ENCODE measurements at regions not wholly inside any gene's neighbourhood (a gene's known extent, or its start where the extent isn't known, plus 50 kb on each side); places are given as distances from the start of the nearest gene placed in this dataset.

GRCh38 chr5:61869333-61869732 lies 436.7 kb upstream of the KIF2A start:
- H3K9ac ChIP-seq (ENCODE audit: low read depth, low read length): no peak overlapping the region
- no peaks in the 10 kb centered on the region for H3K4me1 ChIP-seq (ENCODE audit: insufficient read depth, low read length)
- H3K4me3 ChIP-seq (ENCODE audit: low read length): no peak overlapping the region
- H3K36me3 ChIP-seq (ENCODE audit: insufficient read depth, low read depth, low read length): no peaks in the 10 kb centered on the region
- peaks cover 11% of the 10 kb centered on the region for H3K9me3 ChIP-seq (ENCODE audit: insufficient read depth, low read depth, low read length)
- no peaks in the 10 kb centered on the region for H3K27me3 ChIP-seq (ENCODE audit: insufficient read depth, low read length)
- H3K27ac ChIP-seq (ENCODE audit: low read length): no peak overlapping the region

DNA sequence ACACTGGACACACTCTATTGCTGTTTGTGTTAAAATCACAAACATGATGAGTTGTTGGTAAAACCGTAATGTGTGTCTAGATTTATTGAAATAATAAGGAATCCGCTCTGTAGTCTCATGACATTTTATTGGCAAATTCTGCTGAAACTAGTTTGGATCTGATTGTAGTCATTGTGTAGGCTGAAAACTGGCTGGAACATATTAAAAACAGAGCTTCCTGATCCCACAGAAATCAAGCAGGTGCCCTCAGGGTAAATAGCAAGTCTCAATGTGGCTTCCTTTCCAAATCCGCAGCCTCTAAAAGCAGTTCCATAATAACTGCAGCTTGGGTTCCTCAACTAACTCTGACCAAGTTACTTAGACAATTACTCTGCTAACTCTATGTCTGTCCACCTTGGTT lies 427.5 kb upstream of the KIF2A start:
- Histone ChIP-seq H3K9ac (ENCODE audit: low read depth, low read length) (no peak overlapping the region), H3K36me3 (ENCODE audit: insufficient read depth, low read depth, low read length) (no peaks in the 10 kb centered on the region), H3K9me3 (ENCODE audit: insufficient read depth, low read depth, low read length) (peaks cover 1% of the 10 kb centered on the region; the same call in 1 of the 2 replicates), H3K27ac (ENCODE audit: low read length) (no peak overlapping the region), H3K4me3 (ENCODE audit: low read length) (no peak overlapping the region), H3K27me3 (ENCODE audit: insufficient read depth, low read length) (no peaks in the 10 kb centered on the region), H3K4me1 (ENCODE audit: insufficient read depth, low read length) (no peaks in the 10 kb centered on the region)

DNA sequence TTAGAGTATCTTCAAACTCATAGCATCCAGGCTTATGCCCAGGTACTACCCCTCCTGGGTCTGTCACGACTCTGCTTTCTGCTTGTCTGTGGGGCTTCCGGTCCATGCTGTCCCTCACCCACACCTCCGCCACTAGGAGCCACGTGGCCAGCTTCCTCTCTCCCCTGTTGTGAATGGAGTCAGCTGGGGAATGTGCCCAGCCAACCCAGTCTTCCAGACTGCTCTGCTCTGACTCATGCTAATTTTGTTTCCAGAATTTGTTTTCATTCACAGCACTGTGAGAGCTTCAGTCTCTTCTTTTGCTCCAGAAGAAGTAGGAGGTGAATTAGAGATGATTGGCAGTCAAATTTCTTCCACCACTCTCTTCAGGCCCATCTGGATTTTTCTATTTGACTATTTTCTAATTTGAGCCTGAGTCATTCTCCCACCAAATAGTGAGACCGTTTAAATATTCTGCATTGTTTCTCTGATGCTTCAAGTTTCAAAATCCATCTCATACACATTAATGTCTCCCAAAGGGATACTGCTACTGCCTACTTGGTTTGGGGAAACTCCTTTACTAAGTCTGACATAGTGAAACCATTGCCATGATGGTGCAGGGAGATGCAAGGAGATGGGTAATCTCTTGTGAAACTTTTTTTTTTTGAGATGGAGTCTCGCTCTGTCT lies 424.1 kb upstream of the KIF2A start:
- Histone ChIP-seq H3K36me3 (ENCODE audit: insufficient read depth, low read depth, low read length) (no peaks in the 10 kb centered on the region), H3K27ac (ENCODE audit: low read length) (no peak overlapping the region), H3K27me3 (ENCODE audit: insufficient read depth, low read length) (no peaks in the 10 kb centered on the region), H3K9ac (ENCODE audit: low read depth, low read length) (no peak overlapping the region), H3K9me3 (ENCODE audit: insufficient read depth, low read depth, low read length) (no peaks in the 10 kb centered on the region), H3K4me1 (ENCODE audit: insufficient read depth, low read length) (no peaks in the 10 kb centered on the region), H3K4me3 (ENCODE audit: low read length) (no peak overlapping the region)

- Histone ChIP-seq H3K4me1 (ENCODE audit: insufficient read depth, low read length) (no peaks in the 10 kb centered on the region), H3K4me3 (ENCODE audit: low read length) (no peak overlapping the region), H3K27me3 (ENCODE audit: insufficient read depth, low read length) (no peaks in the 10 kb centered on the region), H3K9ac (ENCODE audit: low read depth, low read length) (no peak overlapping the region), H3K9me3 (ENCODE audit: insufficient read depth, low read depth, low read length) (no peaks in the 10 kb centered on the region), H3K36me3 (ENCODE audit: insufficient read depth, low read depth, low read length) (no peaks in the 10 kb centered on the region), H3K27ac (ENCODE audit: low read length) (no peak overlapping the region)
Measured at GRCh38 chr5:61882901-61883500, 423.0 kb upstream of the KIF2A start.

DNA sequence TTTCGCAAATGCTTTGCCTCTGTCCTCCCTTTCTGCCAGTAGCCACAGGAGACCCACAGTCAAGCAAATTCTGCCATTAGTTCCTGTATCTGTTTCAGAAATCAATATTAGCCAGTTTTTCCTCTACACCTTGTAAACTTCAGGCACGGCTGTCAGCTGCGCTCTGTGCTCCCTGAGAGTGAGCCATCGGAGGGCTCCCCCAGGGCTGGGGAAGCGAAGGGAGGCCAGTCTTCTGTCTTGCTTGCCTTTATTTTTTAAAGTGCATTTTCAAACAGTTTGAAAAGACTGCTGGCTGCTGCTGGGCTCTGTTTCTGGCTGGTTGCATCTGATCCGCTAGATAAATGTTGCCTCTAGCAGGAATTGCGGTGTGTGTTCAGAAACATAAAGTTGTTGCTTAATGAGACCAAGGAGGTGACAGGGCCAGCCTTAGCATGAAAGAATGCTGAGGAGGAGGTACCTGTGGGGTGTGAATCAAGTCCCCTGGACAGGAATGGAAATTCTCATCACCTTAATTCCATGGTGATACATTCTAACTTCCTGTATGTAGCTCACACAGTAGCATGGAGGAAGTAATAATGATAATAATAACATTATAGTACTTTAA lies 421.7 kb upstream of the KIF2A start:
- H3K27ac ChIP-seq (ENCODE audit: low read length): no peak overlapping the region
- no peaks in the 10 kb centered on the region for H3K4me1 ChIP-seq (ENCODE audit: insufficient read depth, low read length)
- no peaks in the 10 kb centered on the region for H3K27me3 ChIP-seq (ENCODE audit: insufficient read depth, low read length)
- H3K36me3 ChIP-seq (ENCODE audit: insufficient read depth, low read depth, low read length): no peaks in the 10 kb centered on the region
- no peak overlapping the region for H3K4me3 ChIP-seq (ENCODE audit: low read length)
- H3K9me3 ChIP-seq (ENCODE audit: insufficient read depth, low read depth, low read length): no peaks in the 10 kb centered on the region
- H3K9ac ChIP-seq (ENCODE audit: low read depth, low read length): no peak overlapping the region

- no peaks in the 10 kb centered on the region for H3K27me3 ChIP-seq (ENCODE audit: insufficient read depth, low read length)
- H3K9ac ChIP-seq (ENCODE audit: low read depth, low read length): no peak overlapping the region
Measured at GRCh38 chr5:61886214-61886613, 419.8 kb upstream of the KIF2A start.

GRCh38 chr5:61887271-61887670 lies 418.7 kb upstream of the KIF2A start:
- Histone ChIP-seq H3K4me3 (ENCODE audit: low read length) (no peak overlapping the region), H3K36me3 (ENCODE audit: insufficient read depth, low read depth, low read length) (no peaks in the 10 kb centered on the region), H3K9ac (ENCODE audit: low read depth, low read length) (no peak overlapping the region), H3K9me3 (ENCODE audit: insufficient read depth, low read depth, low read length) (no peaks in the 10 kb centered on the region), H3K4me1 (ENCODE audit: insufficient read depth, low read length) (no peaks in the 10 kb centered on the region), H3K27me3 (ENCODE audit: insufficient read depth, low read length) (no peaks in the 10 kb centered on the region), H3K27ac (ENCODE audit: low read length) (no peak overlapping the region)

More at GRCh38 chr5:61886214-61886613, 419.8 kb upstream of the KIF2A start:
- Histone ChIP-seq H3K4me1 (ENCODE audit: insufficient read depth, low read length) (no peaks in the 10 kb centered on the region), H3K36me3 (ENCODE audit: insufficient read depth, low read depth, low read length) (no peaks in the 10 kb centered on the region), H3K4me3 (ENCODE audit: low read length) (no peak overlapping the region), H3K9me3 (ENCODE audit: insufficient read depth, low read depth, low read length) (no peaks in the 10 kb centered on the region), H3K27ac (ENCODE audit: low read length) (no peak overlapping the region)

GRCh38 chr5:61894046-61894445 lies 412.0 kb upstream of the KIF2A start:
- no peaks in the 10 kb centered on the region for H3K27me3 ChIP-seq (ENCODE audit: insufficient read depth, low read length)
- H3K4me1 ChIP-seq (ENCODE audit: insufficient read depth, low read length): no peaks in the 10 kb centered on the region
- peaks cover 20% of the 10 kb centered on the region for H3K9me3 ChIP-seq (ENCODE audit: insufficient read depth, low read depth, low read length)
- no peak overlapping the region for H3K27ac ChIP-seq (ENCODE audit: low read length)
- no peak overlapping the region for H3K9ac ChIP-seq (ENCODE audit: low read depth, low read length)
- no peak overlapping the region for H3K4me3 ChIP-seq (ENCODE audit: low read length)
- no peaks in the 10 kb centered on the region for H3K36me3 ChIP-seq (ENCODE audit: insufficient read depth, low read depth, low read length)

DNA sequence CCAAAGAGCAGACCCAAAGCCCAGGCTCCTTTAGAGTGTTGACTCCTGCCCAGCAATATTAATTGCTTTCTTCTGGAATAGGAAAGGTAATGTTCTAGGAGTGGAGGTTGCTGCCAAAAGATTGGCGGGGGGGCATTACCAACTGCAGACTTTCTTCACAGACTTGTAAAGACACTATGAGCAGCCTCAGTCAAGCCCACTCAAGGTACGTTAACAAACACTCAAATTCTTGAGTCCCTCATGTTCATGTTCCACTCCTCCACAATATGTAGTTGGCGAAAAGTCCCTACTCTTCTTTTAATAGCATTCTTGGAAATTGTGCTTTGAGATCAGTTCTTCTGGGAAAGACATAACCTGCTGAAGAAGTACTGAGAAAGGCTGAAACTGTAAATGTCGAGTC lies 409.2 kb upstream of the KIF2A start:
- Histone ChIP-seq H3K9ac (ENCODE audit: low read depth, low read length) (no peak overlapping the region), H3K27ac (ENCODE audit: low read length) (no peak overlapping the region), H3K36me3 (ENCODE audit: insufficient read depth, low read depth, low read length) (no peaks in the 10 kb centered on the region), H3K4me3 (ENCODE audit: low read length) (no peak overlapping the region), H3K4me1 (ENCODE audit: insufficient read depth, low read length) (no peaks in the 10 kb centered on the region), H3K27me3 (ENCODE audit: insufficient read depth, low read length) (no peaks in the 10 kb centered on the region), H3K9me3 (ENCODE audit: insufficient read depth, low read depth, low read length) (peaks cover 20% of the 10 kb centered on the region)

DNA sequence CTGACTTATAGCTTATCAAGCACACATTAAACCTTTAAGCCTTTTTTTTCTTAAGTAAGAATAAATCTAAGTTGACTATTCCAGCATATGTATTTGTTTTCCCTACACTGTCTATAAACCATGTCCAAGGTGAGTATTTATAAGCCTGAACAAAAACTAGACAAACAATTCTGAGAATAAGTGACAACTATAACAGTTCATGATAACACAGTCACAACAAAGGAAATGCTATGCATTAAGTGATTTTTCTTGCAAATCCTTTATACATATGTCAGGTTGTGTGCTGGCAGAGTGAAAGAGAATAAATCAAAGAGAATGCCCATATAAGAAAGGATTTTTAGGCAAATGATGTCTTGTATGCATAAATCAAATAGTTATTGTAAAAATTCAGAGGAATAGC lies 408.8 kb upstream of the KIF2A start:
- no peak overlapping the region for H3K9ac ChIP-seq (ENCODE audit: low read depth, low read length)
- H3K27ac ChIP-seq (ENCODE audit: low read length): no peak overlapping the region
- peaks cover 20% of the 10 kb centered on the region for H3K9me3 ChIP-seq (ENCODE audit: insufficient read depth, low read depth, low read length)
- H3K4me1 ChIP-seq (ENCODE audit: insufficient read depth, low read length): no peaks in the 10 kb centered on the region
- no peaks in the 10 kb centered on the region for H3K27me3 ChIP-seq (ENCODE audit: insufficient read depth, low read length)
- H3K36me3 ChIP-seq (ENCODE audit: insufficient read depth, low read depth, low read length): no peaks in the 10 kb centered on the region
- no peak overlapping the region for H3K4me3 ChIP-seq (ENCODE audit: low read length)

GRCh38 chr5:61901997-61902396 lies 404.0 kb upstream of the KIF2A start:
- no peaks in the 10 kb centered on the region for H3K27me3 ChIP-seq (ENCODE audit: insufficient read depth, low read length)
- no peaks in the 10 kb centered on the region for H3K36me3 ChIP-seq (ENCODE audit: insufficient read depth, low read depth, low read length)
- H3K27ac ChIP-seq (ENCODE audit: low read length): no peak overlapping the region
- H3K9ac ChIP-seq (ENCODE audit: low read depth, low read length): no peak overlapping the region
- no peaks in the 10 kb centered on the region for H3K9me3 ChIP-seq (ENCODE audit: insufficient read depth, low read depth, low read length)
- no peaks in the 10 kb centered on the region for H3K4me1 ChIP-seq (ENCODE audit: insufficient read depth, low read length)
- no peak overlapping the region for H3K4me3 ChIP-seq (ENCODE audit: low read length)

DNA sequence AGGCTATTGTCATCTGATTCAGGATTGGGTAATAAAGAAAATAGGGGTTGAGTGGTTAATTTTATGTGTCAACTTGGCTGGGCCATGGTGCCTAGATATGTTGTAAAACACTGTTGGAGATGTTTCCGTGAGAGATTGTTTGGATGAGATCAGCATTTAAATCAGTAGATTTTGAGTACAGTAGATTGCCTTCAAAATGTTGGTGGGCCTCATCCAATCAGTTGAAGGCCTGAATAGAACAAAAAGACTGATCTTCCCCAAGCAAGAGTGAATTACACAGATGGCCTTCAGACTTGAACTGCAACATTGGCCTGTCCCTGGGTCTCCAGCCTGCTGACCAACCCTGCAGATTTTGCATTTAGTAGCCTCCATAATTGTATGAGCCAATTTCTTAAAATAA lies 401.3 kb upstream of the KIF2A start:
- no peak overlapping the region for H3K27ac ChIP-seq (ENCODE audit: low read length)
- no peaks in the 10 kb centered on the region for H3K36me3 ChIP-seq (ENCODE audit: insufficient read depth, low read depth, low read length)
- no peaks in the 10 kb centered on the region for H3K27me3 ChIP-seq (ENCODE audit: insufficient read depth, low read length)
- no peaks in the 10 kb centered on the region for H3K9me3 ChIP-seq (ENCODE audit: insufficient read depth, low read depth, low read length)
- no peak overlapping the region for H3K4me3 ChIP-seq (ENCODE audit: low read length)
- H3K4me1 ChIP-seq (ENCODE audit: insufficient read depth, low read length): no peaks in the 10 kb centered on the region
- H3K9ac ChIP-seq (ENCODE audit: low read depth, low read length): no peak overlapping the region

Measured in iPS-20b (cell line).